Fibroblast of skin of scalp (primary cell): ENCODE measurements at regions not wholly inside any gene's neighbourhood (a gene's known extent, or its start where the extent isn't known, plus 50 kb on each side); places are given as distances from the start of the nearest gene placed in this dataset.

ENCODE experiments used
- DNase-seq: peaks from one replicate; pipeline ENCODE4 v3.0.0-alpha.2; 2013

DNA sequence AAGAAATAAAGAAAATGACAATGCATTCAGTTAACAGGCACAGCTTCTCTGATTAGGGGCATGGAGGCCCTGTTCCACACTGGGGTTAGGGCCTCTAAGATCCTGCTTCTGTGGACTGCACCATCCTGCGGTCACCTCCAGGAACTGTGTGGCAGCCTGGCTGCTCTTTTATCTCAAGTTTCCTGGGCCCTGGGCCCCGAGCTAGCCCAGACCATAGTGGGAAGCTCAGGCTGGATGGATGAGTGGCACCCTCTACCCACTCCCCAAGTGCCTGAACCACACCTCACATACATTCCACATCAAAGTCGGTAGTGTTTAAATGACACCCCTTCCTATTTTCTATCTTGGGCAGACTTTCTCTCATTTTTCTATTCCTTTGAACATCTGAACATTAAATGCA lies 461.5 kb upstream of the MKI67 start:
- DNase-seq: no peak

DNA sequence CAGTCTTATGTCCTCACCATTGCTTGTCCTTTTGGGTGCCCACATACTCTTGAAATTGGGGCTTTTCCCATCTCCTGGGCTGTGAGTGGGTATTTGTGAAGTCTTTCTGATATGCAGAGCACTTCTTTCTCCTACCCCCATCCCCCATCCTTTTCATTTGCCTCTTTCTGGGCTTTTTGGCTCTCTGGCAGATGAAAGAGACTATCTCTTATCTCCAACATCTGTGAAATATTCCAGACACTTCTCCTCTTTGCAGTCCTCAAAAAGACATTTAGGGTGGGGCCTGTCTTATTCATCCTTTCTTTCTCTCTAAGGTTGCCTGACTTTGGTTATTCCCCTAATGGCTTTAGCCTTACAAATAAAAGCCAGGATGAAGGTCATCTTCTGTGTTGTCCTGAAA lies 462.2 kb upstream of the MKI67 start:
- no peak for DNase-seq

DNA sequence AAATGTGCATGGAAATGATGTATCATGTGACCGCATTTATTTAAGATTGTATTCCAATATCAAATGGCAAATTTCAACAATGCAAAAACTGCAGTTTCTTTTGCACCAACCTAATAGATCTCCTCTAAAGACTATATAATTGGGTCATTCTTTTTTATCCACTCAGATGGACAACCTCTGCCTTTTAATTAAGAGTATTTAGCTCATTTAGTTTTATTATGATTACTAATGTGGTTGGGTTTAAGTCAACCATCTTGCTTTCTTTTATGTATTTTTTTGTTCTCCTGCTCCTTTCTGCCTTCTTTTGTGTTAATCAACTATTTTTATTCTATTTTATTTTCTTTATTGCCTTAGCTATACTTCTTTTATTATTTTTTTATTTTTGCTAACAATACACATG lies 468.5 kb upstream of the MKI67 start:
- DNase-seq: no peak

DNA sequence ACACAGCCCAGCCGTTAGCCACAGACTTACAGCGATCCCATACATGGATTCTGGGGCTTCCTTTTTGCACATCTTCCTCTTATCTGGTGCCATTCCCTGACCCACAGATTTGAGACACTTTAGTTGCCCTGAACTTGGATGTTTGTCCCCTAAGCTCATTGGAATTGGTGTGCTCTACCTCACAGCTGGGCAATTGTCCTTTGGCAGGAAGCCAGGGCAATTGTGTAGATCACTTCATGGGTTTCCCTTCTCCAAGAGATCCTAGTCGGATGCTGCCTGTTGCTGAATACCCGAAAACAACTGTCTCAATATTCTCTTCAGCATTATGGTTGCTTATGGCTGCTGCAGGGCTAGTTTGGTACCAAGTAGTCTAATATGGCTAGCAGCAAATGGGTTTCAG lies 470.7 kb upstream of the MKI67 start:
- DNase-seq: no peak

DNA sequence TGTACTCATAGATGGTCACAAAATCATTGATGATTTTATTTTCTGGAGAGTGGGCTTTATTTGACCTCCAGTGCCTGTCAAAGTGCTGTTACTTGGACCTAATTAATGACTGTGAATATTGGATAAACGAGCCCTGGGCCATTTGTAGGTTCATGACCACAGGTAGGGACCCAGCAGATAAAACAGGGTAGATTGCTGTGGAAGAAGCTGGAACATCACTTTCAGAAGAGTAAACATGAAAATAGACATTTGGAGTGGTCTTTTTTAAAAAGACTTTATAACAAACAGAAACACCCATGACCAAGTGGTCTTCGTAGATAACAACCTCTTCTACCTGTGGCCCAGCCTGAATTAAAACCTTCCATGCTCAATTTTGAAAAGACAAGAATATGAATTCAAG lies 472.8 kb upstream of the MKI67 start:
- DNase-seq: no peak

DNA sequence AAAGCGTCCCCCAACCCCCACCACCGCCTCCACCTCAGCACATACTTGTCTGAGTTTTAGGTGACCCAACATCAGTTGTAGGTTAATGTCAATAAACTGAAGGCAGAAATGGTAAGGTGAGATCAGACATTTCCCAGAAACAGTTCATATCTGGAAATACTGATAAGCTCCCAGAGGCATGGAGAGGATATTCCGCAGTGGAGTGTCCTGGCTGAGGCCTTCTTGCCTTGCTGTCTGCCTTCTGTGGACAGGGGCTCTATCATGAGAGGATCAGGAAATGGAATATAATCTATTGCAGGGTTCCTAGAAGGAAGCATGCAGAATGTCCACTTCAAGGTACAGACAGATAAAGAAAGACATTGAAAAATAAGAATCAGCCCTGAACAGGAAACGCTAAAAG lies 473.3 kb upstream of the MKI67 start:
- no peak for DNase-seq

DNA sequence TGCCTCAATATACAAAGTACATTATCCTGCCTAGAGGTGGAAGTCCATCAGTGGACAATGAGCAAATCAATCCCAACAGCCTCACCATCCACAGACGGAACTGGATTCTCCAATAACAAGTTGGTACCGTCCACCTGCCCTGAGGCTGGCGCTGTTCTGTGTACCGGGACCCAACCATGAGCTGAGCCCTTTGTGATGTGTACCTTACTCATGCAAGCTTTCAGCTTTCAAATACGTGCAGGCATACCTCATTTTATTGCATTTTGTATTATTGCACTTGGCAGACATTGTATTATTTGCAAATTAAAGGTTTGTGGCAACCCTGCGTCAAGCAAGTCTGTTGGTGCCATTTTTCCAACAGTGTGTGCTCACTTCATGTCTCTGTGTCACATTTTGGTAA lies 476.0 kb upstream of the MKI67 start:
- no peak for DNase-seq

DNA sequence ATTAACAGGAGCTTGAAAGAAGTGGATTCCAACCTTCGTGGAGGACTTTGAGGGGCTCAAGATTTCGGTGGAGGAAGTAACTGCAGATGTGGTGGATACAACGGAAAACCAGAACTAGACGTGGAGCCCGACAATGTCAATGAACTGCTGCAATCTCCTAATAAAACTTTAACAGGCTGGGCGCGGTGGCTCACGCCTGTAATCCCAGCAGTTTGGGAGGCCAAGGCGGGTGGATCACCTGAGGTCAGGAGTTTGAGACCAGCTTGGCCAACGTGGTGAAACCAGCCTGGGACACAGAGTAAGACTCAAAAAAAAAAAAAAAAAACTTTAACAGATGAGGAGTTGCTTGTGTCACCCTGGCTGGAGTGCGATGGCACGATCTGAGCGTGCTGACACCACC lies 477.8 kb upstream of the MKI67 start:
- DNase-seq: no peak

DNA sequence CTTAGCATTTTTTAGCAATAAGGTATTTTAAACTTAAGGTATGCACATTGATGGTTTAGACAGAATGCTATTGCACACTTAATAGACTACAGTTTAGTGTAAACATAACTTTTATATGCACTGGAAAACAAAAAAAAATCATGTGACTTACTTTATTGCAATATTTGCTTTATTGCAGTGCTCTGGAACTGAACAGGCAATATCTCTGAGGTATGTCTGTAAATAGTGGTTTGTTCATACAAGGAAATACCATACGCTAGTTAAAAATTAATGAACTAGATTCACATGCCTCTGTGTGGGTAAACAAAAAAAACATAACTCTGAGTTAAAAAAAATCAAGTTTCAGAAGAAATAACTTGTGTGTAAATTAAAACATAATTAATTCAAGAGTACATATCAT lies 479.0 kb upstream of the MKI67 start:
- DNase-seq: no peak

DNA sequence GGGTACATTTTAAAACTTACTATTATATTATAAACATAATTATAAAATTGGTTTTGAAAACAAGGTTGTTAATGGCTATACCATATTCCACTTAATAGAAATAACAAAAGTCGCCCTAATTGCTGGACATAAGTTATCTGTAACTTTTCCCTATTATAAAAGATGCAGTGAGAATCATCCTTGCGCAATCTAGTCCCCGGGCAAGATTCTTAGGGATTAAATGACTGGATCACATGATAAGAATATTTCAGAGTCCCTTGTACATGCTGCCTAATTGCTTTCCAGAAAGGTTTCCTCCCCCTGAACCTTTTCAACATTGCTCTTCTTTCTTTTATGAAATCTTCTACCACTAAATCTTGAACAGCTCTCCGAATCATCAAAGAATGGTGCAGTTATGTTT lies 479.8 kb upstream of the MKI67 start:
- no peak for DNase-seq

DNA sequence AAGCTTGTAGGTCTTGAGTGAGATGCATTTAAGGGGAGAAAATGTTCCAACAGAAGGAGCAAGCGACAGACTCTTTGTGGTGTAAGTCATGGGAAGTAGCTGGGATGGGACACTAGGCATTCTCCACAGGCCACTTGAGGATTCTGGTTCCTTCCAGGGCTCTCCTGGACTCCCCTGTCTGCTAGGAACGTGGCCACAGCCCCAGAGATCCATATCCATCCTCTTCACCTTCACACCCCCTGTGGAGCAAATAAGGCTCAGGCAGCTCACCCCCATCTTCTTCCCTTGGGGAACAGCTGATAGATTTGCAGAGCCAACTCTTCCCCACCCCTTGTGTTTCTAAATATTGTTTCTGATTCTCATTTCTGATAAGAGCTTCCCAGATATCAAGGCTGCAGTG lies 482.6 kb upstream of the MKI67 start:
- no peak for DNase-seq

DNA sequence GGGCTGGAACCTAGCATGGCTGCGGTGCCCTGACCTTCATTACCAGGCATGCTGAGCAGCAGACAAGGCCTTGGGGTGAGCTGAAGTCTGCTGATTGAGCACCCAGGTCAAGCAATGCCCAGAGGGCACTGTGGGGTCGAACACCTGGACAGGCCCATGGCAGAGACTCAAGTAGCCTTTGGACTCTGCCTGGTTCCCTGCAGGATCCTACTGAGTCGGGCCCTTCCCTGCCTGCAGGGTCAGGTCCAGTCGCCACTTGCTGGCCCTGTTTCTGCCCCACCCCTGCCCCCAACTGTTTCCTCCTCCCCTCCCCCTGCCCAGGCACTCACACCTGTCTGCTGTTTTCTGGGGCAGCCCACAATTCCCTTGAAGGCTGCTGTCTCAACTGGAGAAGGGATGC lies 483.2 kb upstream of the MKI67 start:
- DNase-seq: no peak

DNA sequence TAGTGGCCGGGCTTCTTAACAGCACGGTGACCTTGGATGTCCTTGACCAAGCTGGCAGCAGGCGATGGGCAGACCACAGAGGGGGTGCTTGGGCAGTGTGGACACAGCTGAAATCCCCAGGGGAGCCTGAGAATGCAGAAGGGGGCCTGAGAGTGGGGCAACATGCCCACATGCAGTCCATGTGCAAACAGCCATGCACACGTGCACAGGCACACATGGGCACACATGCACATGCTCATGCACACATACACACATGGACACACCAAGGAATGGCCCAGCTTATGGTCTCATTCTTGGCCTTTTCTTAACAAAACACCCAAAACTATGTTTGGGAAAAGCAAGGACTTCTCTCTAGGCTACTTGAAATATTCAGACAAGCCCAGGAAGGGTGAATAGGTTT lies 483.9 kb upstream of the MKI67 start:
- DNase-seq: no peak

DNA sequence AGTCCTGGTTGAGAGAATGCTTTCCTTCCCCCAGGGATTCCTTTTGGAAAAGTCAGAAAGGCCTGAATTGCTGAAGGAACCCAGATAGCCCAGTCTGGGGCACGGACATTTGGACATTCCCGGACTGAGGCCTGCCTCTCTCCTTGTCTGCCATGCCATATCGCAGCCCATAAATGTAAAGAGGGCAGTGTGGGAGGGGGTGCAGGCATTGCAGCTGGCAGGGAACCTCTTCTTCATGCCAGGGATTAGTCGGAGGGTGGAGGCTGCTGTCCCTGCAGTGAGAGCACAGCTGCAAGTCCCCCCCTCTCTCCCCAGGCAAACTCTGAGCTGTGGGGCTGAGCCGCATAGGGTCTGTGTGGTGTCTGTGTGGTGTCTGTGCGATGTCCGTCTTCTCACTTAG lies 486.0 kb upstream of the MKI67 start:
- DNase-seq: no peak

DNA sequence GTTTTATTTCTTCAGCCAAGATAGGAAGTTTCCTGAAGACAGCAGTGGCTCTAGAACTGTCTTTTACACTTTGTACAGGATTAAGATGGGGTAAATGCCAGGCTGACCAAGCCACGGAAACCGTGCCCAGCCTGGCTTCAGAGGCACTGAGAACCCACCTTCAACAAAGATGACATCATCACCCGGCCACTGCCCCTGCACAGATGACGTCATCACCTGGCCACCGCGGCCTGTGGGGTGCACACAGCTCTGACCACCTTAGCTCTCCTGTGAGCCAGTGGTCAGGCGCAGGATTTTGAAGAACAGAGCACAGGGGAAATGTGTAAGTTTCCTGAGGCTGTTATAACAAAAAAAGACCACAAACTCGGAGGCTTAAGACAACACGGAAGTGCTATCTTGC lies 486.4 kb upstream of the MKI67 start:
- DNase-seq: no peak

DNA sequence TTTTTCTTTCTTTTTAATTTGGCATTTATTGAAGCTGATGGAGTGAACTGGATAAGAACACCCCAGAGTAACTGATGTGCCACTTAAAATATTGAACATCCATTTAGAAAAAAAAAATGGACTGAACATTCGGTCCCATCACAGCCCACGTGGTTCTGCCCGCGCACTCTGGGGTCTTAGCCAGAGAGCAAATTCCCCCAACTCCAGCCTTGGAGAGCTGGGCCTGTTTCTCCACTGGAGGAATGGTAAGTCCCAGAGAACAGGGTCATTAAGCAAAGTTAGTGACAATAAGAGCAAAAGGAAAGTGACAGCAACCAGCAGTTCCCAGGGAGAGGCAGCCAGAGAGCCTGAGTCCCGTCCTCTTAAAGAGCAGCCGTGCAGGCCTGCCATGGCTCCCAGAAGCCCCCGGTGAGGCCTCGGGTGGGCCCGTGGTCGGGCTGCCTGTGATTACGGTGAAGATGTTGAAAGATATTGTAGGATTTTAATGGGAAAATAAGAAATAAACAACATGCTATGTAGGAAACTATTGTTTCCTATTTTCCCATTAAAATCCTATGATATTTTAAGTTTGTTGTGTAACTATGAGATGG lies 487.9 kb upstream of the MKI67 start:
- DNase-seq: no peak

DNA sequence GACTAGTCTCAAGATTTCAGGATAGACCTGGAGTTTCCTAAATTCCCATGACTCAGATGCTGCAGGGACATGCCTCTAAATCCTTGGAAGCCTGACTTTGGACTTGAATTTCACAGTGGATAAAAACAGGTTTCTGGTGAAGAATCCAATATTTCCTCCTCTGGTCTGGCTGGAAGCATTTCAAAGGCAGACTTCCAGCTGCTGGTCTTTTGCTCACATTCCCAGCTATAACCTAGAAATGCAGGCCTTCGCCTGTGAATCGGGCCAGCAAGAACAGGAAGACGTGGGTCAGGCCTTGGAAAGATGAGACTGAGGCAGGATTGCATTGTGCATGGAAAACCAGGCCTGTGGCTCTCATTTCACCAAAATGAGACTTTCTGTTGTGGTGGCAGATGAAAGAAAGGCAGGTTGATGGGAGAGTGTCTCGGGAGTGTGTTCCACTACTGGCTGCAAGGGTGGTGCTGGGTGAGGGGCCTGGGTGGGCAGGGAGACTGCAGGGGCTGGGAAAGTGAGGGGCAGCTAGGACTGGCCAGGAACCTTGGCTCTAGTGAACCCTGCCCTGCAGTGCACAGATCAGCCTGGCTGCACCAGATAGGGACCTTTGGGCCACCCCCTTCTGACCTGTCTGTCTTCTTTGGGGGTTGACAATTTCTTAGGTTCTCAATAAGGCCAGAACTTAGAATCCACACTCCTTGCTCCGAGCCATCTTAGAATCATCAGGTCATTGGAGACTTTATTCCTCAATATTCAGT lies 488.8 kb upstream of the MKI67 start:
- no peak for DNase-seq

DNA sequence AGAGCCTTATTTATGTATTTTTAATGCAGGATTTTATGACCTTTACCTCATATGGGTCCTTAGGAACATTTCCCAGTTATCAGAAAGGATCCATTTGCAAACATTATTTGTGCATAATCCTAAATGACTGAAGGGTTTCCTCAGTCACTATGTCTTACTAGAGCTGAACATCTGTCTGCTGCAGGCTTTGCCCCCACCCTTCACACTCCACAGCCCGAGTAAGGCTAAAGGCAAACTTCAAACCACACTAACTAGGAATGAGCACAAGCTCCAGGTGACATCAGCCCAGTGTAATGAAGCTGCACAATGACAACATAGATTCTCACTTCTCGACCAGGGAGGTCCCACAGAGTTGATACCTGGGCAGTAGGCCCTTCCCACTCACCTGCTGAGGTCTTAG lies 491.3 kb upstream of the MKI67 start:
- DNase-seq: no peak

DNA sequence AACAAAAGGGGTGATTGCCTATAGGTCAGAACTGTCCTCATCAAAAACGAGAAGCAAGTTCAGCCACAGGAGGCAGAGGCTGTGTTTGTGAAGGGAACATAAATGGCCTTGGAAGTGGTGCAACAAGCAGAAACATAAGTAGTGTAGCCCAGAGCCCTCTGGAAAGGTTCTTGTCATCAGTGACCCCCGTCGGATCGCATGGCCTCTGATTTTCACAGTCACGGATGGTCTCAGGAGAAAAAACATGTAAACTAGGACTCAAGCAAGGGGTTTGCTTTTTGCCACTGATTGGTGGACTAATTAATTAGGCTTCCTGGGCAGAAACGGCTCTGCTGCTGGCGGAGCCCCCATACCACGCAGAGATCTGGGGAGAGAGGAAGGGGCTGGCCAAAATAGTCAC lies 496.5 kb upstream of the MKI67 start:
- no peak for DNase-seq

DNA sequence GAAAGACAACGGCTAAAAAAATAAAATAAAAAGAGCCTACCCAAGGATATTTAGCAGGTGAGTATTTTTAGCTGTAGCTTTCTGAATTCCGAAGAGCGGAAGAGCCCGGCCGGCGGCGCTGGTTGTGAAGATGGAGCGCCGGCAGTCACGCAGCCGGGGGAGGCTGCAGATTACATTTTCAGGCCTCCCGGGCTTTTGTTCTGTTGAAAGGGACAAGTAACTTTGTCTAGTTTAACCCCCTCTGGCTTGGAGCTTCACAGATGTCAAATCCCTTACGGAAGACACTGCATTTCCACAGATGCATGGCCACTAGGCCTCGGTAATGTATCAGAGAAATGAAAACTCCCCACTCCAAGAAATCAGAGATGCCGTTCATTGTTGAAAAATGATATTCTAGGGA lies 497.6 kb upstream of the MKI67 start:
- DNase-seq: no peak

DNA sequence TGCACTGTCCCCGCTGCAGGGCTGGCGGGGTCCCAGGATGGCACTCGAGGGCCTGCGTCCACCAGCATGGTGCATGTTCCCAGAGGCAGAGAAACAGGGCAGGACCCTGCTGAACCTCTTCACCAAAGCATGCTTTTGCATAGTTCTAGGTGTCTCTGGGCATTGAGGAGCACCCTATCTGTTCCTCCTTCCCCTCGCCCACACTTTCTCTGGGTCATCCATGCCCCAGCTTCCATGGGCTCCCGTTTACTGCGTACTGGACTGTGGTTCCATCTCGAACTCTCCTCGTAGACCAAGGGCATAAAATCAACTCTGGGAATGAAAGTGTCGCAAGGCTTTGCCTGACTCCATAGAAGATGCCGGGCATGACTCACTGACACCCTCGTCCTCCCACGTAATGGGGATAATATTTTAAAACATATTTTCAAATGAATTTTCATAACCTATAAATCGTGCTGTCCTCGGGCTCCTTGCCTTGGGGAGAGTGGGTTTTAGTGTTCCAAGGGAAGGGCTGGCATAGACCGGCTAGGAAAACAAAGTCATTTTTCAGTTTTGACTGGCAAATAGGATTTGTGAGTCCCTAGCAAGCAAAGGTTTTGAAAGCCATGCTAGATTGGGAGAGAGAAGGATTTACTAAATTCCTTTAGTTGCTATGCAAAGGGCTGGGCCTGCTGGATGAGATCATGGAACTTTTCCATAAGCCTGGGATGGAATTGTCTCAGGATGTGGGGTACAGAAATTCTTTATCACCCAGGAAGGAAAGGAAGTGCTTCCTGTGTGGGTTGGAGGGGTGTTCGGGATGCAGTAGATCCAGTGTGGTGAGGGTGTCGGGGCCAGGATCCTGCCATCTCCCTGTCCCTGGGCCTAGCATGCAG lies 498.7 kb upstream of the MKI67 start:
- peak; percentile 59 for DNase-seq

DNA sequence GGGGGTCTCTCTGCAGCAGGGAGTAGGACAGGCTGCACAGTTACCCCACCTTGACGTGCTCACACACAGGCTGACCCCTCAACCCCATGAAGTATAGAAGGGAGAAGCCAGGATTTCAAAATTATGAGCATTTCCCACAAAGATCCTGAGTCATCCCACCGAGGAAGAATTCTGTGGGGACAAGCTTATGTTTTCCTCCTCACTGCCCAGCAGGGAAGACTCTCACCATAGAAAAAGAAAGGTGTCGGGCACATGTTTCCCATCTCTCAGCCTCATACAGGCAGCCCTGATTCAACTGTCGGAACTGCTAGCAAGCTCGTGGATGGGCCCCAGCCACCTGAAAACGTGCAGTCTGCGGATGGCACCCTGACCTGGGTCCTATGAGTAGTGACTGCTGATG lies 499.7 kb upstream of the MKI67 start:
- peak; percentile 68 for DNase-seq

DNA sequence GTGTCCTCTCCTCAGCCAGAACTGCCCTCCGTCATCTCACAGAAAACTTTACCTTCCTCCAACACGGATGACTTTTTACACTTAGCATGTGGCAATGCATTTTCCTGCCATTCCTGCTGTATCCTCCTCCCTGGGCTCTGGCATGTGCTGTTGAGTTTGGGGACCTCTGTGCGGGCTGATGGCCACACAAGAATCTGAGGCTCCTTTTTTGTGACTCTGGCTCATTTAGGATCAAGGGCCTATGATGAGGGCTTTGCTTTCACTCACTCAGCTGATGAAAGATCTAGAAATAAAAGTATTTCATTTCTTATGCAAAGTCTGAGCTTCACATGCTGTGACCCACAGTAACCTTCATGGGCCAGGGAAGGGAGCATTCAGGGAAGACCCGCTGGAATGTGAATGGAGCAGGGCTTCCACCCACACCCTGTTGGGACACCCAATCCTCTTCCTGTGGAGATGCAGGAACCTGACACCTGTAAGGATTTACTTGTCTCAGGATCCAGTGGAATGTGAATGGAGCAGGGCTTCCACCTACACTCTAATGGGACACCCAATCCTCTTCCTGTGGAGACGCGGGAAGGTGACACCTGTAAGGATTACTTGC lies 500.3 kb upstream of the MKI67 start:
- DNase-seq: peak; percentile 51

DNA sequence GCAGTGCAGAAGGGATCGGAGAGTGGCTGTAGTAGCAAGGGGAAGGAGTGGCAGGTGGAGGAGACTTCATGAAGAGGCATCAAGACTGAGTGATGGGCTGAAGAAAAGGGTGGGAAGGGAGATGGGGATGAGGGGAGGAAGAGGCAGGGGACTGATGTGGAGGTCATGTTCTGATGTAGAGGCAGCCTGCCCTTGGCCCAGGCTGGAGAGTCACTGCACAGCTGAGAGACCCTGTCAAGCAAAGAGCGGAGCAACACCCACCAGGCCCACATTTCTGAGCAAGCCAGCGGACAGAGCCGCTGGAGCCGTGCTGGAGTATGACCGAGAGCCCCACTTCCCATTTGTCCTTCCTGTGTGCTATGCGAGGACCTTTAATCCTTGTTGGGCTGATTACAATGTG lies 501.6 kb upstream of the MKI67 start:
- no peak for DNase-seq
